Brain microvascular endothelial cell (primary cell): ENCODE measurements at regions not wholly inside any gene's neighbourhood (a gene's known extent, or its start where the extent isn't known, plus 50 kb on each side); places are given as distances from the start of the nearest gene placed in this dataset.

Experiments
- DNase-seq: peaks from one replicate; pipeline ENCODE4 v3.0.0-alpha.2; 2020
- H3K27ac ChIP-seq: fragments of 250-450 bp; sonication (Bioruptor Pico); 2 replicates; pipeline ENCODE4 v1.5.1; 2020; ENCODE audit warnings: mild to moderate bottlenecking, moderate library complexity
- H3K27me3 ChIP-seq: fragments of 250-450 bp; sonication (Bioruptor Pico); replicated peaks from 2 replicates; pipeline ENCODE4 v1.5.1; 2020; ENCODE audit warnings: mild to moderate bottlenecking
- H3K36me3 ChIP-seq: fragments of 250-450 bp; sonication (Bioruptor Pico); replicated peaks from 2 replicates; pipeline ENCODE4 v1.5.1; 2020; ENCODE audit warnings: mild to moderate bottlenecking
- H3K4me3 ChIP-seq: 2 replicates; pipeline ENCODE4 v1.5.1; 2011; ENCODE audit warnings: low read depth, mild to moderate bottlenecking, control low read depth, low read length, moderate library complexity
- in situ Hi-C: cut with HindIII; loops from 2 replicates; pipeline ENCODE4 v1.10.0; 2017; ENCODE audit warnings: low sequenced_read_pairs, low pct_ligation_motif_present
- TF ChIP-seq, protein P1 (sequence below): IDR thresholded peaks from 2 replicates; pipeline ENCODE4 v1.5.1; 2011; ENCODE audit warnings: low read depth, mild to moderate bottlenecking, moderate library complexity, low read length, control low read depth, inconsistent platforms; ENCODE audit errors: missing control alignments

DNA sequence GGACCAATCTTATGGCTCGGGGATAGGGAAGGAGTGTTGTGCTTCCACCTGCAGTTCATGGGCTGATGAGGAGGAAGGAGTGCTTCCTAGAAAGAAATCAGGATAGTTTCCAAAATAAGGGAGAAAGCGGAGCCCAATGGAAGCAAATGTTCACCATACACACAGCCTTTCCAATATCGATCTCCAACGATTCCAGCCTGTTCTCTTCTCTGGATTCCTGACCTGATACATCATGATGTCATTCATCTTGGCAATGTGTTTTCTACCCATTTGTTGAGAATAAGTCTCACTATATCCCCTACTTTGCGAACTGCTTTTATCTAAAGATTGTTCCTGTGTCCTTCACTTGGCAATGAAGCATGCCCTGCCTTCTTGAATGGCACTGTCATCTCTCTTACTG is 205.3 kb upstream of the SIX2 start:
- H3K4me3 ChIP-seq = no peak overlapping the region
- DNase-seq = no peak
- no peaks in the 10 kb centered on the region for H3K27me3 ChIP-seq
- in situ Hi-C loops = no loop called here
- H3K27ac ChIP-seq = no peak overlapping the region
- H3K36me3 ChIP-seq = no peaks in the 10 kb centered on the region
- TF ChIP-seq, protein P1, sequence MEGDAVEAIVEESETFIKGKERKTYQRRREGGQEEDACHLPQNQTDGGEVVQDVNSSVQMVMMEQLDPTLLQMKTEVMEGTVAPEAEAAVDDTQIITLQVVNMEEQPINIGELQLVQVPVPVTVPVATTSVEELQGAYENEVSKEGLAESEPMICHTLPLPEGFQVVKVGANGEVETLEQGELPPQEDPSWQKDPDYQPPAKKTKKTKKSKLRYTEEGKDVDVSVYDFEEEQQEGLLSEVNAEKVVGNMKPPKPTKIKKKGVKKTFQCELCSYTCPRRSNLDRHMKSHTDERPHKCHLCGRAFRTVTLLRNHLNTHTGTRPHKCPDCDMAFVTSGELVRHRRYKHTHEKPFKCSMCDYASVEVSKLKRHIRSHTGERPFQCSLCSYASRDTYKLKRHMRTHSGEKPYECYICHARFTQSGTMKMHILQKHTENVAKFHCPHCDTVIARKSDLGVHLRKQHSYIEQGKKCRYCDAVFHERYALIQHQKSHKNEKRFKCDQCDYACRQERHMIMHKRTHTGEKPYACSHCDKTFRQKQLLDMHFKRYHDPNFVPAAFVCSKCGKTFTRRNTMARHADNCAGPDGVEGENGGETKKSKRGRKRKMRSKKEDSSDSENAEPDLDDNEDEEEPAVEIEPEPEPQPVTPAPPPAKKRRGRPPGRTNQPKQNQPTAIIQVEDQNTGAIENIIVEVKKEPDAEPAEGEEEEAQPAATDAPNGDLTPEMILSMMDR = no peak

DNA sequence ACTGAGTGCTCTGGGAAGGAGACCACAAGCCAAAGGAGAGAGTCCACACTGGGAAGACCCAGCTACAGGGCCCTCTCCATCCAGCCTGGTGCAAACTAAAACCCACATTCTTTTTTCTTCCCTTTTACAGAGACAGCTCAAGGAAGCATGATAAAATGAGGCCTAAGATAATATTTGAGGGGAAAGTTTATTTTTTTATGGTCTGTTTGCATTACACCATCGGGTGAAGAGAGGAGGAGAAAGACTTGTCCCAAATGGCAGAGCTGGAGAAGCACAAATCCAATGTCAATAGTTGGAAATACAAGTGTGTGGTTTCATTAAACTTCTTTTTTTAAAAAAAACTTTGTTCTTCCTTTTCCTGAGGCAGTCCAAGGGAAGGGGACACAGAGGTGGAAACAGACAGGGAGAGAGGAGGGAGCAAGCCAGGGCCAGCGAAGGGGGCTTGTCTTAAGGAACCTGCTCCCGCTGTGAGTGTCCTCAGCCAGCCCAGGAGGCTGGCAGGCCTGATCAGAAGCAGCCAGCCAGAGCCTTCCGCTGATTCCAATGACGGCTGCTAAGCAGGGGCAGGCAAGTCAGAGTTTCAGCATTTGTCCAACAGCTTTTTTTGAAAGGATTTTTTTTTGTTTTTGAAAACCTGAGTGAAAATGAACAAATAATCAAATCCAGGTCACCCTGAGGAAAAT is 203.8 kb upstream of the SIX2 start:
- no peak for DNase-seq
- Histone ChIP-seq H3K27me3 (no peaks in the 10 kb centered on the region), H3K27ac (no peak overlapping the region), H3K4me3 (no peak overlapping the region), H3K36me3 (no peaks in the 10 kb centered on the region)
- in situ Hi-C loops = no loop called here
- TF ChIP-seq, protein P1 = no peak

DNA sequence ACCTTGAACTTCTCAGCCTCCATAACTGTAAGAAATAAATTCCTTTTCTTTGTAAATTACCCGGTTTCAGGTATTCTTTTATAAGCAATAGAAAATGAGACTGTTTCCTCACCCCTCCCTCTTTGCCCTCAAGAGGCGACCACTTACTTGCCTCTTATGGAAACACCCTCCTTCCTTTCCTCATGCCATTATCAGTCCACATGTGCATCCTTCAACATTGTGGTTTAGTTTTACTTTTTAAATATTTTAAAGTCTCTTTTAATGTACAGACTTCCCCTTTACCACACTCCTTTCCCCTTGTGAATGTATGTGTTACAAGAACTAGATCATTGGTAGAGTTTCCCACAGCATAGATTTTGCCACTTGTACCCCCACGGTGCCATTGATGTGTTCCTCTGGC is 202.4 kb upstream of the SIX2 start:
- Histone ChIP-seq H3K27ac (no peak overlapping the region), H3K27me3 (no peaks in the 10 kb centered on the region), H3K4me3 (no peak overlapping the region), H3K36me3 (no peaks in the 10 kb centered on the region)
- TF ChIP-seq, protein P1 = no peak
- no peak for DNase-seq
- in situ Hi-C loops = no loop called here

DNA sequence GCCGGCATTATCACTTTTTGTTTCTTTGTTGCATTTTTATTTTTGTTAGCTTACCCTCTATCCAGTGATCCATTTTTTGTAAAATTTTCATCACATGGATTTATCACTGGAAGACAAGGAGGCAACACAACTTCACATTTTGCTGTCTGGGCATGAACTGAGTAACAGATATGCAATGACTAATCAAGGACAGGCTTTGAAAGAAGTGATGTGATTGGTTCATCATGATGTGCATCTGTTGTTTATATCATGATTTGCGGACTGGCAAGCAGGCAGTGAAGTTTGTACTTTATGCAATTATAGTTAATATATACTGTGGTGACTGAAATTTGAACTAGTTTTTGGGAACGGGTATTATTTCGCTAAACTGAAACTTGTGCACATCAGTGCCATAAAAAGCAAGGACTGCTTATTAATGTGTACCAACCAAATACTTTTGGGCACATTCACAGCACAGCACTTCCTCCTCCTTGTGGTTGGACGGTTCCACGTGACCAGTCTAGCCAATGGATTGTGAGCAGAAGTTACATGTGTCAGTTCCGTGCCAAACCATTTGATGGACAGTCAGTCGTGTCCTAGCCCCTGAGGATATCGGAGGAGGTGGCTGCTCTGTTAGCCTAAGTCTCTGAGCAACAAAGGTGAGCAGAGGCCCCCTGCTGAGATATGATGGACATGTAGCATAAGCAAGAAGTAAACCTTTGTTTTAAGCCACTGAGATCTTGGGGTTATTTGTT is 201.4 kb upstream of the SIX2 start:
- DNase-seq = no peak
- in situ Hi-C loops = no loop called here
- Histone ChIP-seq H3K4me3 (no peak overlapping the region), H3K27ac (no peak overlapping the region), H3K36me3 (no peaks in the 10 kb centered on the region), H3K27me3 (no peaks in the 10 kb centered on the region)
- TF ChIP-seq, protein P1 = no peak

DNA sequence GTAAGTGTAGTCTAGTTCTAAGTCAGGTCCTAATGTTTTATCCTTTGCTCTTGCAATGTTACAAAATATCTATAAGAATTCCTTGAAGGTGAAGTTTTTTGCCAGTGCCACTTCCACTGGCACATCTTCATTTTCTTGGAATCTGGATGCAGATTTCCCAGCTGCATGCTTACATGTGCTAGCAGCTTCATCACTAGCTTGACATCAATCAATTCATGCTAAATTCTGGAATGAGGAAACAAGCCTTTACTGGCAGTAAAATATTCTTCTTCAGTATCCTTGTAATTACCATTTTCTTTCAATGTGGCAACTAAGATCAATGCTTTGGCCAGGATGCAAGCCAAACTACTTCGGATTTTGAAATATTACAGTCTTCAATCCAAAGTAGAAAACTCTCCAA is 200.6 kb upstream of the SIX2 start:
- TF ChIP-seq, protein P1 = no peak
- no peaks in the 10 kb centered on the region for H3K36me3 ChIP-seq
- no peak overlapping the region for H3K27ac ChIP-seq
- in situ Hi-C loops = no loop called here
- no peak for DNase-seq
- no peak overlapping the region for H3K4me3 ChIP-seq
- no peaks in the 10 kb centered on the region for H3K27me3 ChIP-seq
